OCI-LY1 (cell line): ENCODE measurements at regions not wholly inside any gene's neighbourhood (a gene's known extent, or its start where the extent isn't known, plus 50 kb on each side); places are given as distances from the start of the nearest gene placed in this dataset.

Experiments
- CTCF ChIP-seq: fragments of 200-600 bp; sonication (generic), shearing (Covaris generic); IDR thresholded peaks from 2 replicates; pipeline ENCODE4 v1.5.1; 2017; ENCODE audit warnings: mild to moderate bottlenecking, antibody characterized with exemption, low read length, moderate library complexity, mixed read lengths
- EZH2 ChIP-seq: fragments of 200-600 bp; sonication (generic), shearing (Covaris generic); IDR thresholded peaks from 2 replicates; pipeline ENCODE4 v1.8.0; 2017; ENCODE audit warnings: borderline replicate concordance, mixed run types, mild to moderate bottlenecking, antibody characterized with exemption, low read length, moderate library complexity, mixed read lengths

- TF ChIP-seq CTCF, result no peak
- TF ChIP-seq EZH2, result no peak
Observed at GRCh38 chr7:20559883-20560282, 55.6 kb upstream of the ABCB5 start.
